ENCODE measurements at regions not wholly inside any gene's neighbourhood (a gene's known extent, or its start where the extent isn't known, plus 50 kb on each side); places are given as distances from the start of the nearest gene placed in this dataset.

DNA sequence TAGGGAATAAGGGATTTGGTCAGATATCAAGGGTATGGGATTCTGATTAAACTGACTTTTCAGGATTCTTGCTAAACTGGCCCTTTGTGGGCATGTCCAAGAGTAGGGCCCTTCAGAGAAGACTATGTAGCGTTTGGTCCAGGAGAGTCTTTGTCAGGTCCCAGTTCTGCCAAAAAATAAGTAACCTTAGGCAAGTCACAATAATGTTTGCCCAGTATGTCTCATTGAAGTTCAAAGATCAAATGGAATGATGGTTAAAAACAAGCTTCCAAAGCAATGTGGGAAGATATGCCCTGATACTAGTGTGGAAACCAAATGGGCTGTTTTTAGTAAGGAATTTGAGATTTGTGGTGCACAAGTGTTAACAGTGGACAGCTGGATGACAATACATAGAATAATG is 454.4 kb downstream of the WDR72 start:
- DNase-seq (ENCODE audit: low read depth in 2 of 2), result no peak

DNA sequence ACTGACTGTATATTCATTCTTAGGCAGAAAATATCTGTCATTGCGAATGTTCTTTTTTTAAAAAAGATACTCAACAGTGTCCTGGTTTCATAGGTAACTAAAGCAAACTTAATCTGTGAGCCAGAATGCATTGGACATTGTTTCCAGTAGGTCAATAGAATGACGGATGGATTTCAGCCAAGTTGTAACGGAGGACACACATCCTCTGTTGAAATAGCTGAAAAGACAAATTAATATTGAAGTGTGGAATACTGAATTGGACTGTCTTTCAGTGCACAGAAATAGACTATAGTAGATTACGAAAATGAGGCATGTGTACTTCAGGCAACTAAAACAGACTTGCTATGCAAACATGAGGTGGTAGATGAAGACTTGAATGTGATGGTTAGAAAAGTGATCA is 461.6 kb downstream of the WDR72 start:
- DNase-seq (ENCODE audit: low read depth in 2 of 2), result no peak

DNA sequence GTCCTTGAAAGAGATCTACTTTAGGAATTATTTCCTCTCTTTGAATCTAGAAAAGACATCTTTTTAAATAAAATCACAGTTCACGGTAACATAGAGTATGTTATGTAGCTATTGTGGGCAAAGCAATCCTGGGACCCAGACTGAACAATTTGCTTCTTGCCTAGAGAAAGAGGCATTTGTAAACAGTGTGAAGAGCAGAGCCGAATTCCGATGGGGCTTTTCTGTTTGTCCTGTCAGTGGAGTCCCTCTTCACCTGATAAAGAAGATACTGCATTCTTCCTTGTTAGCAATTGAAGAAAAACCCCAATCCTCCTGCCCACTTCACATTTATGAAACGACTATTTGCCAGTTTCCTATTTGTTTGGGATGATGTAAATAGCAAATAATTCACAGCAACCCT is 462.9 kb downstream of the WDR72 start:
- no peak for DNase-seq (ENCODE audit: low read depth in 2 of 2)

DNA sequence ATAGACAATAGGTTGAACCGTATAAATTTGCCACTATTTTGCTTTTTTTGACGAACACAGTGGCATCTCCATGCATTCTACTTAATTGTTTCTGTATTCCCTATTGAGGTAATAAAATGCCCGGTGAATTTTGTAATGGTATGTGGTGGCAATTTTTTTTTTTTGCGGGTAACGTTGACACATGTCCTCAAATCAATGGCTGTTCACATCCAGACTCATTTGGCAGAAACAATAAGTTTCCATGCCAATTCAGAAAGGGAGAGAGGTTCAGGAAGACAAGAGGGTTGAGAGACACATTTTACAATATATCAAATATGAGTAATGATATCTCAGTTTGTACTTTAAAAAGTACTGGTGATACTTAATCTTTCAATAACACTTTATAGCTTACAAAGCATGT is 463.9 kb downstream of the WDR72 start:
- no peak for DNase-seq (ENCODE audit: low read depth in 2 of 2)

DNA sequence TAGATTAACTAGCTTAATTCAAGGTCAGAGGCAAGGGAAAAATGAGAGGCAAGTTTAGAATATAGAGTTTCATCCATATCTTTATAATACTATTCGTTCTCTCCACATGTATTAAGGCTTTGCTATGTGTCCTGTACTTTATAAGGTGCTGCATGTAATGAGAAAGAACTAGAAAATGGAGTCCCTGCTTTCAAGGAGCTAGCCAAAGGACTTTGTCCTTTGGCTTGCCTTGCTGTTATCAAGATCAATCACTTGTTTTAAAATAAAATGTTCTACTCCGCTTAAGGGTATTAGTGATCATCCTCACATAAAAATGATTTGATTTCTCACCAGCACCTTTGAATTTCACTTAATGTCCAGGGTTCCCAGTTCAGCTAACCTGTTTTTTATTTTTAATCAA is 470.9 kb downstream of the WDR72 start:
- no peak for DNase-seq (ENCODE audit: low read depth in 2 of 2)

DNA sequence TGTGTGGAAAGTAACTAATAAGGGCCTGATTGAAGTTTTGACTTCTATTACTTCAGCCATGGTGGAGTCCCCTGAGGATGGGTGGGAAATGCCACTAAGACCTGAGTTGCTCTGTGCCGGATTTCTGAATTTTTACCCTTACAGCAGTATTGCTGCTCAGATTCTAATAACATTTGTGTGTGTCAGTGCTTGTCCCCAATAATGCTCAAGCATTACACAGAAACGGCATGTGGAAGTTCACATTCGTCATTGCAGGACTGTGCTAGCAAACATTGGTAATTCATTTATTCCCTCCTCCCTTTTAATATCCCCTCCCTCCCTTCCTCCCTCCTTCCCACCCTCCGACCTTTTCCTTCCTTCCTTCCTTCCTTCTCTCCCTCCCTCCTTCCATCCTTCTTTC is 484.5 kb upstream of the ONECUT1 start:
- no peak for DNase-seq (ENCODE audit: low read depth in 2 of 2)

DNA sequence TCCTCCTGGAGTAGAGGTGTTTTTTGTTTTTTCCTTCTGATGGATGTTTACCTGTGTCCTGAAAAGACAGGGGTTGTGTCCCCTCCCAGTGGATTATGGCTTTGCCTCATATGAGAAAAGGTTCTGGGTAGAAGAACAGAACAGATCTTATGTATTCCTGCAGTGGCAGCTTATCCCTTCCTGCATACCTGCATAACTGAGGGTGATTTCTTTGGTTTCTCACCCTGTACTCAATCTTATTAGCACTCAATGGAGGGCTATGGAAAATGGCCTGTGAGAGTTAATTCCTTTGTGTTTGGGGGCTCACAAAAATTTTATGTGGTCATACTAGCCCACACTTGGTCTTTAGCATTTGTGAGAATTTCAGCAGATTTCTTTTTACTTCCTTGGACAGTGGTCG is 482.0 kb upstream of the ONECUT1 start:
- no peak for DNase-seq (ENCODE audit: low read depth in 2 of 2)

DNA sequence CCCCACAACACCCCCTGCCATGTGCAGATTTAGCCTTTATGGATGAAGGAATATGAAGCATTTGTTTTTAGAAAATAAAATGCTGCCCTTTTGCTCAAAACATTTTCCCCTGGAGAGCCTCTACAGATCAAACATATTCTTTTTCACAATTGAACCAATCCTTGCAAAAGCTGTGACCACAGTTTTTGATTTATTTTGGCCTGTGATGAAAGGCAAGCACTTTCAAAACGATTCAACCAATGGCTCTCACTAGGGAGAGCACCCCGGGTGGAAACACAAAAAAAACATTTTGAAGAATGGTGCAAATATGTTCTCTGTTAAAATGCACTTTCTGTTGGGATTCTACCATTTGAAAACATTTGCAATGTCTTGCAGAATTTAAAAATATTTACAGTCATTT is 476.0 kb upstream of the ONECUT1 start:
- DNase-seq (ENCODE audit: low read depth in 2 of 2), result no peak

DNA sequence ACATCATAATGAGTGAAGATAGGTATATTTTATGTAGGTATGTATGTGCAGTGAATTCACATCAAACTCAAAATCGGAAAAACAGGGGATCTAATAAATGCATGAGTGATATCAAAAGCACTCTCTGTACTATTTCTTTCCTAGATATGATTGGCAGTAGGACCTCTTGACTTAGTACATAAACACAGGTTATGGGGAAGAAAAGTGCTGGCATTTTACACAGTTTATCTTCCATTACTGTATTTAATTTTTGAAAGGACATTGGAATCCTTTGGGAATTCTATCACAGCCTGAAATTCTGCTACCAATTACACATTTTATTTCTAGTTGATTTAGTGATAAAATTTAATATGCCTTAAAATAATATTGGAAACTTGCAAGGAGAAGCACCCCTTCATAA is 470.5 kb upstream of the ONECUT1 start:
- DNase-seq (ENCODE audit: low read depth in 2 of 2), result no peak

DNA sequence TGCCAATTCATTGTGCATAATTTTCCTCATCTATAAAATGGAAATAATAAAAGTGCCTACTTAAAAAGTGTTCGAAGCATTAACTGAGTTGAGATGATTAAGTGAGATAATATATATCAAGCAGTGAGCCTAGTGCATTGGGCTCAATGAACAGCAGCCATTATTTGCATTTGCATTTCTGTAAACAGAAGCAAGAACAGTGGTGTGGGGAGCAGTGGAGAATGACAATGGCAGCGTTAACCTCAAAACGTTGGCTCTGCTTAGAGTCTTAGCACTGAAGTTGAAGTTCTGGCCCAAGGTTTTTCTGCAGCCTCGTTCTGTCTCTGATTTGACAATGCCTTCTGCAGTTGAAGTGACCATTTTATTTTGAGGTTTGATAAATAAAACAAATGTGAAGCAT is 466.3 kb upstream of the ONECUT1 start:
- no peak for DNase-seq (ENCODE audit: low read depth in 2 of 2)

DNA sequence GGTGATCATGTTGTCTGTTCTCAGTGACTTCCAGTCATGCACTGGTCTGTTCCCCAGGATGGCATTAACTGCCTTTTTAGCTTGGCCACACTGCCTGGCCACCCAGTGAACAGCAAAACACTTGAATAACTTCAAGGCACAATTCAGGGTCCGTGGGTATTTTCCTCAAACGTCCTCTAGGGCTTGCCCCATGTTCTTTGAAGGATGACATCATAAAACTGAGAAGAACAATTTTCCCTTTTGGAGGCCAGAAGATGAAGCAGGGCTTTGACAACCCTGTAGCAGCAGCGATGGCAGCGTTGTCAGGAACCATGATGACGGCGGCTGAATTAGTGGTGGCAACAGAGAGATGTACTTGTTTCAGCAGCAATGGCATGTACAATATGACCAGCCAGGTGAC is 465.9 kb upstream of the ONECUT1 start:
- no peak for DNase-seq (ENCODE audit: low read depth in 2 of 2)

DNA sequence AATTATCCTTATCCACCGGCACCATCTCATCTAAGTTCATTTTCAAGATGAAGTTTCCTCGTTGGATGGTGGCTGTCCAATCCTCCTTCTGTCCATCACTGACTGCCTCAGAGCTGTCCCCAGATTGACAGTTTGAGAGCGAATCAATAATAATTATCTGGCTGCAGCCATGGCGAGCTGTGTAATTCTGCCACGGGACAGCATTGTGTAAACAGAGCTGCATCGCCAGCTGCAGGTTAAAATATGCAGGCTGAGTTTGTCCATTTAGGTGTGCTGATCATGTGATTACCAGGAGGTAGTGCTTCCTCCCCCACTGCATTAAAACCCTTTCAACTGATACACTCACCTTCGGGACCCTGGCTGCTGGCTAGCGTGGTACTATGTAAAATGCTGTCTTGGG is 461.9 kb upstream of the ONECUT1 start:
- DNase-seq (ENCODE audit: low read depth in 2 of 2), result no peak

DNA sequence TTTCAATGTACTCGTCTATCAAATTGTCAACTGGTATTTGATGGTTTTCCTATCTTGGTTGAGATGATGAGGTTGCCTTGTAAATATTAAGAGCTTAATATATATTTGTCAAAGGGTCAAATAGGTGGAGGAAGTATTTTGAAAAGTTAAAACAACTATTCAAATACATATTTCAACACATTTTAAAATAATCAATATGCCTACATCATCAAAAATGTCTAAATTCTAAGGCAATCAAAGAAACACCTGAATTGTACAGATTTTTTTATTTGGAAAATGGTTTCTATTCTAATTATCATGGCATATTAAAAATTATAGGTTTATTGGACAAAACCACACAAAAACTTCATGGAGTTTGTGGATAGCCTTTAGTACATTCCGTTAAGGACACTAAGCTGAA is 461.4 kb upstream of the ONECUT1 start:
- DNase-seq (ENCODE audit: low read depth in 2 of 2), result no peak

DNA sequence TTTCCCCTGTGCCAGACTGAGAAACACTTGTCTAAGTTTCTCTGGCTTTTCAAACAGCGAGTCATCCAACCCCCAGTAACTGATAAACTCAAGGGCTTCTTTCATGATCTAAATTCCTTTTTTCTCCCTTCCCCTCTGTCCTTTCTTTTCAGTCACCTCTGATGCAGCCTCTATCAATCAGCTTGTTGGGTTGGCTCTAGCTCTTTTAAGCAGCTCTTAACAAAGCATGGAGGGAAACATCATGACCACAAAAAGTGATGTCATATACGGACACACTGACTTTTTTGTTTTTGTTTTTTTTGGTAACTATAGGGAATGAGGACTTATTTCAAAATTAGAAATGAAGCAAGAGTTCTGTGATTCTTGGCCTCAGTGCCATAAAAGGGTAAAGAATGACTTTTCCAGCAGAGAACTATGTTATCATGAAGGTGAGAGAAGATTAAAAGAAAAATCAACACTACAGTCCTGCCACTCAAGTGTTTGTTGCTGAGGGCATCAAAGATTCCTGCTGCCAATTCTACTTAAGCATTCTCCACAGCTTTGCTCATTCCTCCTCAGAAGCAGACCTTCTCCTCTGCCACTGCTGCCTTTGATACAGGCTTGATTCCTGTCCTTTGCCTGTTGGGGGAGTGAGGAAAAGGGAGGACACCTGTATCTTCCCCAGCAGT is 457.0 kb upstream of the ONECUT1 start:
- no peak for DNase-seq (ENCODE audit: low read depth in 2 of 2)

DNA sequence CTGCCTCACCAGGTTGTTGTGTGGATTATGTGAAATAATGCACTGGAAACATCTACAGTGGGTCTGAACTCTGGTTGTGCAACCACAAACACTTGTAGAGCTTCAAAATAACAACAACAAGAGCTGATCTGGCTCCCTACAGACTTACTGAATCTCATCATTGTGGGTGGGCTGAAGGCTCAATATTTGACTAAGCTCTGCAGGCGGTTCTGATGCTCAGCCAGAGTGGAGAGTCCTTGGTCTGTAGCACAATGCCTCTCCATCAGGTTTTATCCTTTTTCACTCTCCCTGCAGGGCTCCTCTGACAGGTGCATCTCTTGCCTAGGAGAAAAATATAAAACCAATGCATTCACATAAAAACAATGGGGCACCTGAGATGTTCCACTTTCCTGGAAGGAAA is 456.3 kb upstream of the ONECUT1 start:
- DNase-seq (ENCODE audit: low read depth in 2 of 2), result no peak

DNA sequence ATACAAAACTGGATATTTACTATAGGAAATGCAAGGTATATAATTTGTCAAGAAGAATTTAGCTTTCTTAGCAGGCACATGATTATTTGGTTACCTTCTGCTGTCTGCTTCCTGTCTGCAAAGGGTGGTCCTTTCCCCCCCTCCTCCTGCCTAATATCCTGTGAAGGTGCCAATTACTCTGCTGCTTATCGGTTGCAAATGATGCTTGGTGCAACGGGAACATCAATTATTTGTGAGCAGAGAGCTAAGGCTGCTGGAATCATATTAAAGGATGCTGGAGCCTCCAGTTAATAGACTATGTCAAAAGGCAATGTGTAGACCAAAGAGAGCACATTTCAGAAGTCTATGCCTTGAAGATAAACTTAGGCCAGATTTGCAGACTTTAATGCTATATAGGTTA is 443.7 kb upstream of the ONECUT1 start:
- DNase-seq (ENCODE audit: low read depth in 2 of 2), result no peak

DNA sequence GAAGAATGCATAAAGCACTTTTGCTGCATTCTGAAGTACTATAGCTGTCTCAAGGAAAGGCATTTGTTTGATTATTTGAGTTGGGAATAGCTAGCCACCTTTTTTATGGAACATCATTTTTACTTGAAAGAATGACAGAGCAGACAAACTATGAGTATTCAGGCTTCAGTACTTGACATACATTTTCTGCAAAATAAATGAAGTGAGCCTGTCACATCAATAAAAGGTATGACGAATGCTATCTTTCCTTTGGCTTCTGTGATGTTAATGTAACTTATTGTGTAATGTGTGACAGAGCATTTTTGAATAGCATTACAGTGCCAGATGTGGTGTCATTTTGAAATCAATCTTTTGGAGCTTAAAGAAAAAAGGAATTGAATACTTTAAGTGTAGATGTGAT is 440.3 kb upstream of the ONECUT1 start:
- no peak for DNase-seq (ENCODE audit: low read depth in 2 of 2)

DNA sequence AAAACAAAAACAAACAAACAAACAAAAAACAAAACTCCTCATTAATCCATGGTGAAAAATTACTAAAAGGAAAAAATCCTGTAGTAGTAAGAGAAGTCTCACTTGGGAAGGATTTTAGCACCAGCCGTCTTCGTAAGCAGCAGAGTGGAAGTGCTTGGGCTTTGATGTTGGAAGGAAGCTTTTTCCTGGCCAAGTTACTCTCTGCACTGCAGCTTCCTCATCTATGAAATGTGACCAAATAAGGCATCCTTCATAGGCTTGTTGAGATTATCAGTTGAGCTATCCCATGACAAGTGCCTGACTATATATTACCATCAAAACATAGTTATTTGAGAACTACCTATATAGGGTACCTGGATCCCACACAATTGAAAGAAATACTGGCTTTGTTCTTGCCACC is 436.4 kb upstream of the ONECUT1 start:
- DNase-seq (ENCODE audit: low read depth in 2 of 2), result no peak

DNA sequence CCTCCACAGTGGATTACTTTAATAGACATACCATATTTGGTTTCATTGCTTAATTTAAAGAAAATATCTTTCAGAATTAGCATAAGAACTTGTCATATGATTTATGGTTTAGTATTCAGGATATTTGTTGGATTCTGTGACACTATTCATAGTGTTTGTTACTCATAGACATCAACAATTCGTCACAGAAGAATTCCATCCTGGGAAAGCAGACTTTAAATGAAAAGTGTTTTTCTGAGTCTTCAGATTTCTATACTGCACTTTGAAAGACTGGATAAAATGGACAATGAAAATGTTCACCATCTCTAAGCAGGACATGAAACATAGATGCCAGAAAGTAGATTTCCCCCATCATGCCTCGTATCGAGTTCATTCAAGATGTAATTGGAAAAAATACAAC is 435.6 kb upstream of the ONECUT1 start:
- DNase-seq (ENCODE audit: low read depth in 2 of 2), result no peak

DNA sequence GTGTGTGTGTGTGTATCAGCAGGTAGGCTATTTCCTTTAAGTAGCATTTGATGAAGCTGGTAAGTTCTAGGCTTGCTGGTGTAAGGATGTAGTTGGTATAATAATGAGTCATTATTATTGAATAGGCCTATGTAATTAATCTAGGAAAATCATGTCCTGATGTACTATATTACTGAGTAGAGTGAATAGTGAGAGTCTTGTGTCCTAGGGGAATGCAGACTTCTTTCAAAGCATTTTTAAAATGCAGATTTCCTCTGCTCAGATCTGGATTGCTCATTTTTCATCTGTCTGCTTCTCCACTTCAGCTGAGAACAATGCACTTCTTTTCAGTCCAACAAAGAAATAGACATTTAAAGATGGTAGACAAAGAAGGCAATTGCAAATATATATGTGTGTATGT is 434.2 kb upstream of the ONECUT1 start:
- DNase-seq (ENCODE audit: low read depth in 2 of 2), result no peak

DNA sequence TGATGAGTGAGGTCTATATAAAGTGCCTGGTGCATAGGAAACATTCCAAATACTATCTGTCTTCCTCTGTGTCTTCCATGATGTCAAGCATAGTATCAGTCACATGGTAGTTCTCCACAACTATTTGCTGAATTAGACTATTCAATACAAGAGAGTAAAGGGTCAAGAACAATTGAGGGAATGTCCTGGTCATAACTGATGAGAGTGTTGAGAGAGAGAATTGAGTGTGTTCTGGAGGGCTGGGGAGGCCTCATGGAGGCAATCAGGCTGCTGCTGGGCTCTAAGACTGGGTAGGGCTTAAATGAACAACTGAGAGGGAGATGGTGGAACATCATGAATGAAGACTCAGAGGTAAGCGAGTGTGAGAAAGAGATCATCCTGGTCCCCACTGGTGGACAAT is 433.7 kb upstream of the ONECUT1 start:
- no peak for DNase-seq (ENCODE audit: low read depth in 2 of 2)

DNA sequence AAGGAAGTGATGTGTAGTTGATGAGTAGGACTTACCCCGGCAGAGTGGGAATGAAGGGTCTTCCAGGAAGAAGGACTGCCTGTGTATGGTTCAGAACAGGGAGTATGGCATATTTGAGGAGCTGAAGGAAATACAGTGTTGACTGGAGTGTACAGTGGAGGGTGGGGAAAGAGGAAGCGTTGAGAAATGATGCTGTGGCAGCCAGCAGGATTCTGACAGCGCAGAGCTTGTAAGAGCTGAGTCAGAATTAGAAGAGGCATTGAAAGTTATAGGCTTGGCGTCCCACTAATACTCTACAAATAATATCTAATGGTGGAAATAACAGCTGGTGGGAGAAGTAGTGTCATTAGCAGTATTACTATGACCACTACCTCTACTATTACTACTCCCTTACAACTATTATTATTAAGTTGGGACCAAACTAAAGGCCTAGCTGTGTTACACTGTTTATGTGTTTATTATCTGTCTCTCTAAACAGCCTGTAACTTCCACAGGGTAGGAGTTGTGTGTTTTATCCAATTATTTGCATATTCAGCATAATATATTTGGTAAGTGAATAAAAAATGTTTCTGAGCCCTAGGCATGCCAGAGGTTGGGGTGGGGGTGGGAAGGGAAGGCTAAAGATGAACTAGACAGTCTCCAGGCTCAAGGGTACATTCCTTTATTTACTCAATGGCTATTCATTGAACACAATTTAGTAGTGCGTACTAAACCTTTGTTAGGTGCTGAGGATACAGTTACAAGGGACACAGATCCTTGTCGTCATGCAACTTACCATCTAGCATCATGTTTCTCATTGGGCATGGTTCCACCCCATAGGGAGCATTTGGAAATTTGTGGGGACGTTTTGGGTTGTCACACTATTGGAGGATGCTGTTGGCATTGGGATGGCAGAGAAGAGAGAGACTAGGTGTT is 428.8 kb upstream of the ONECUT1 start:
- DNase-seq (ENCODE audit: low read depth in 2 of 2), result no peak

DNA sequence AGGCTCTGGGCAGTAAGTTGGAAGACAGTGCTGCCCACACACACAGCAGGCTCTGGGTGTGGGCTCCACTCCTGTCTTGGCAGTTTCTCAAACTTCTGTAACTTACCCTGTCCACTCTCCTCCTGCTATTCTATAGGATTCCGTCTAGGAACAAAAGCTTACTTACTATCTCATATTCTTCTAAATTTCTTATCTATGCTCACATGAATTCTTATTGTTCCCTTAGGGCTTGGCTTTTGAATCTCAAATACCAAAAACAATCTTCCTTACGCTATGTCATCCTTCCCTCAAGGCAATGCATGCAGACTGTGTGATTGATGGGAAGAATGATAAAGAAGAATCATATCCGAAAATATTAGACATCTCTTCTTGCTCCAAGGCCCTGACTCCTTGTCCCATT is 425.9 kb upstream of the ONECUT1 start:
- no peak for DNase-seq (ENCODE audit: low read depth in 2 of 2)

Measured in dermis microvascular lymphatic vessel endothelial cell (primary cell).